ENCODE measurements at regions not wholly inside any gene's neighbourhood (a gene's known extent, or its start where the extent isn't known, plus 50 kb on each side); places are given as distances from the start of the nearest gene placed in this dataset.
"Not testable (repeated sequence)": the region's sequence is repeated elsewhere in the genome, so short reads cannot be mapped to it uniquely, and the experiment has no call there.

- DNase-seq (ENCODE audit: low spot score): no peak
Measured at GRCh38 chr3:178304758-178305467, 231.3 kb upstream of the KCNMB2 start.

DNA sequence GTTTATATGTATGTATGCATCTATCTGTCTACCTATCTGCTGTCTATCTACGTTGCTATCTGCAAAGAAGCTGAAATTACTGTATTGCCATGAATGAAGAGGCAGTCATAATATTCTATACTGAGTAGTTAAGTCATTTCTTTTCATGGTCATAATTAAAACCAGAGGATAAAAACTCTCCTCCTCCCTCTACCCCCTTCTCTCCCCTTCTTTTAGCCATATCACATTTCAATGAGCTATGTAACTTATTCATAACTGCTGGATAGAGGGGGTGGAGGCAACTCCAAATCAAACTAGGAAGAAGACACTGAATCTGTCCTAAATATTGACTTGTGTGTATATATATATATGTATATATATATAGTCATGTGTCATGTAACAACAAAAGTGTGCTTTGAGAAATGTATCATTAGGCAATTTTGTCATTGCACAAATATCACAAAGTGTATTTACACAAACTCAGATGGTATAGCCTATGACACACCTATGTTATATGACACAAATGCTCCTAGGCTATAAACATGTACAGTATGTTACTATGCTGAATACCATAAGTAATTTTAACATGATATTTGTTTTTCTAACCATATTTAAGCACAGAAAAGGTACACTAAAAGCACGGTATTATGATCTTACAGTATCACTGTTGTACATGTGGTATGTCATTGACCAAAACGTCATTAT lies 229.7 kb upstream of the KCNMB2 start:
- no peak for DNase-seq (ENCODE audit: low spot score)

DNA sequence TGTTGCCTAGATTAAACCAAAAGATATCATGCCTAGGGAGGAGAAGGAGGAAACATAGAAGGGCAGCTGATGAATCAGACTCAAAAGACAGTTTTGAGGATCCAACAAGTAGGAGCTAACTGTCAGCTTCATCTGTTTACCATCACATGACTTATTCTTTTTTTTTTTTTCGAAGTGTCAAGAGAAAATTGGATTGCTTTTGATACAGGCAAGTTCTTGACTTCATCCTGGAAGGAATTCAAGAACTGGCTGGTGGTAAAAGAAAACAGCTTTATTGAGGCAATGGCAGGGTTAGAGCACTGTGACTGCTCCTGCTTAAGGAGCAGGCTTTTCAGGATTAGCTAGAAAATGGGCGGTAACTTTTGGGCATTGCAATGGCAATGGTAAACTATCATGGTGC lies 227.5 kb upstream of the KCNMB2 start:
- no peak for DNase-seq (ENCODE audit: low spot score)

GRCh38 chr3:178310949-178311348 lies 225.3 kb upstream of the KCNMB2 start:
- DNase-seq (ENCODE audit: low spot score): no peak

GRCh38 chr3:178313716-178314115 lies 222.5 kb upstream of the KCNMB2 start:
- DNase-seq (ENCODE audit: low spot score): no peak

- DNase-seq (ENCODE audit: low spot score): no peak
Measured at GRCh38 chr3:178318340-178318739, 217.9 kb upstream of the KCNMB2 start.

DNA sequence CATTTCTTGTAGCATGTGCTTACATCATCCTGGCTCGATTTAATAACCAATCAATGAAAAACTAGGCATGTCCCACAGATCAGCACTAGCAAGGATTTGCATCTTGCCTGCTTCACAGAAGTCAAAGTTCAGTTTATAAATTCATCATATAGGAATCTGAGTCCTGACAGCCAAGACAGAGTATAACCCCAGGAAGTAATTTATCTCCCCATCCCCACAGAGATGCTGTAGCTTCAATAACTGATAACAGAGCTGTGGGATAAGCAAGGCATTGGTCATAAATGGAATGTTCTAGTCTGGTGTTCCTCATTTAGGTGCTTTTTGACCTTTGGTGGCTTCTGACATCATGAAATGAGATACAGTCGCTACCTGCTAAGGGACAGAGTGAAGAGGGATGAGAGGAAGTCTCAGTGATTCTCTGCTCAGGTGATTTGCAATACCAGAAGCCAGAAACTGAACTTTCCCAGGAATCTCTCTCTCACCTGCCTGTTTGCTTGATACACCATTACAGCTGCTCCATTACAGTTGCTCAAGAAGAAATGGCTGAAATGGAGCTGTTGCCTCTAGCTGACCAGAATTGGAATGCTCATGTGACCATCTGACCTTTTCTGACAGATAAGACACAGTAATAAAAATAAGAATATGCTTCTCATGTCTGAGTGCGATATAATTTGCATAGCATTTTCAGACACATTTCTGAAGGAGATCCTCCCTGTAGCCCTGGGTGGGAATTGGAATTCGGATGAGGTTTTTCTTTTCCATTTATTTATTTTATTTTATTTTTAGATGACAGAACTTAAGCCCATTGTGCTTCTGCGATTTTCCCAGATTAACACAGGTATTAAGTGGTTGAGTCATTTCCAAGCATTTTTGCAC lies 217.1 kb upstream of the KCNMB2 start:
- DNase-seq (ENCODE audit: low spot score): no peak

DNA sequence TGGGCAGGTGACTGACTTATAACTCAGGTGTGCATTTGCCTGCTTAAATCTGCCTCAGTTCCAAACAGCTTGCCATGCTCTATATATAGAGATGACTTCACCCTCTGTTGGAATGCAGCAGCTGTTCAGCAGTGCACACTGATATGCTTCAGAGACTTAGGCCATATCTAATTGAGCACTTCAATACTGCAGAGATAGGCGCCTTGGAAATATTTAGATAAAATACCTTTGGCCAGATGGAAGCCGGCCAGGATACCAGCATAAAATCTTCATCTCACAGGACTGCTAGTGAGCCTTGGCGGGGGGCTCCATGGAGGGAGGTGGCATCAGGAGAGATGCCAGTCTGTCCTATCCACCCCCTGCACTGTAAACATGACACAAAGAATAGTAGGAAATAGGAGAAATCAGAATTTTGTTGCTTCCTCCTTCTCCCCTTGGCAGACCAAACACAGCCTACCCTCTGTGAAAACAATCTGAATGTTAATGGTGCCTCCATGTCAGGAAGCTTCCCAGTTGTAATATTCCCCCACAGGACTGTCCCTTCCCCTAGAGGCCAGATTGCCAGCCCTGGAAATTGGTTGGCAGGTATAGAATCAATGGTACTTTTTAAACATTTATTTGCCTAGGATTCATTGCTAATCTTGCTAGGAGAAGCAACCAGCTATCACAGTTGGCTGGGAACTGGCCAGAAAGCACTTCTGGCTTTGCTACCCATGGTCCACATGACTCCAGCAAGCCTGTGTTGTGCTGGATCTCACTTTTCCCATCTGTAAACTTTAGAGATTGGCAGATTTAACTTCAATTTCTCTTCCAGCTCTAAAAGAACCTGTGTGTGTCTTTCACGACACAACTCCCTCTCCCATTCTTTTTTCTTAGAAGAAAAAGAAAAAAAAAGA lies 215.5 kb upstream of the KCNMB2 start:
- DNase-seq (ENCODE audit: low spot score): peak; percentile 7

DNA sequence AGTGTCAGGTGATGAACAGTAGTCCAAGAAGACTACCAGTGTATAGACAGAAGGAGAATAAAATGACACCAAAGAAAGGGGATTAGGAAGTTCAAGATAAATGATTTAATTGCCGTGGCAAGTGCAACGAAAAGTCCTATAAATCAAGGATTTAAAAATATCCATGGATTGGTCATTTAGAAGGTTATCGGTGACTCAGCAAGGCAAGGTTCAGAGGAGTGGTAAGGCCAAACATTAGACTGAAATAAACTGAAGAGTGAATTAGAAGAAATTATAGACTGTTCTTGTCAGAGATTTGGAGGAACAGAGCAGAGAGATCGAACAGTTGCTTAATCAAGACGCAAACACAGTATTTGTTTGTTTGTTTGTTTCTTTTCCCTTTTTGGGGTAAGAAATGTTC lies 211.9 kb upstream of the KCNMB2 start:
- DNase-seq (ENCODE audit: low spot score): no peak

DNA sequence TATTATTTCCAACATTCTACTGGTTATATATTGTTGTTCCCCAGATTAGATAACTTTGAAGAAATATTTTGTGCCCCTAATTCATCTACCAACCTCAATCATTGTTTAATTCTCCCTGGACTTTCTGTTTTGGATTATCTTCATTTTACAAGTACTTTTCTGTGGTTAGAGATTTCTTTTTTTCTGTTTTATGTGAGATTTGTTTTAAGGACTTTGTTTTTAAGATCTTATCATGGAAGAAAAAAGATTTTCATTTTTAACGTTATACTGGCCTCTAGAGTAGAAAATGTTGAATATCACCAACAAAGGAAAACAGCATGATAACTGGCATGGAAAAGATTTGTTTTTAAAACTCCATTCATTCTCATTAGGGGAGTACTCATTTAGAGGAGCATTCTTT lies 210.9 kb upstream of the KCNMB2 start:
- DNase-seq (ENCODE audit: low spot score): no peak

- DNase-seq (ENCODE audit: low spot score): no peak
Measured at GRCh38 chr3:178329936-178330335, 206.3 kb upstream of the KCNMB2 start.

DNA sequence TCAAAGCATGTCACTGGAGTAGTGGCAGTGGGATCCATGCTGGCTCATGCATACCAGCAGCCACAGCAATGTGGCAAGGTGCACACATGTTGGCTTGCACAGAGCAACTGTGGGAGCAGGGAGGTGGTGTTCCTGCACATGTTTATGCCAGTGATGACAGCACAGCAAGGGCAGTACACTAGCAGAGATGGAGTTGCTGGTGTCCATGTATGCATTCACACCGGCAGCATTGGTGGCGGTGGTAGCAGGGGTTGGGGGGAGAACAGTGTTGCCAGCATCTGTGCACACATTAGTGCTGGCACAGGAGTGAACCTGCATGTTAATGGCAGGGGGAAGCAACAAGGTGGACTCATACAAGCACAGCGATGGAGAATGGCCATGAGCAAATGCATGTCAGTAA lies 202.0 kb upstream of the KCNMB2 start:
- DNase-seq (ENCODE audit: low spot score): no peak

DNA sequence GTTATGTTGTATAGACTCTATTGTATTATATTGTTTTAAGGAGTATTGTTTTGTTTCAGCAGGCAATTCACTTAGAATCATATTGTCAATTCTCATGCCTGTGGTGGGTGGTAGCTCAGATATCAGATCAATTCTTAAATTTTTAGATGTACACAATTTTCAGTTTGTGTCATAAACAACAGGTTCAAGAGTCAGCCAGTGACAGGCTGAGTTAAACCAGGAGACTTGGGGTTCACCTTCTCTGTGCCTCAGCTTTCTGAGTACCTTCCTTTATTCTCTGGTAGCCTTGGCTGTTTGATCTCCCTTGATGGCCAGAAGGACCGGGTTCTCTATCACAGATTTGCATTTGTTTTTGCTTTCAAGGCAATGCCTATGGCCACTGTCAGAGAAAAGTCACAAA lies 199.9 kb upstream of the KCNMB2 start:
- no peak for DNase-seq (ENCODE audit: low spot score)

DNA sequence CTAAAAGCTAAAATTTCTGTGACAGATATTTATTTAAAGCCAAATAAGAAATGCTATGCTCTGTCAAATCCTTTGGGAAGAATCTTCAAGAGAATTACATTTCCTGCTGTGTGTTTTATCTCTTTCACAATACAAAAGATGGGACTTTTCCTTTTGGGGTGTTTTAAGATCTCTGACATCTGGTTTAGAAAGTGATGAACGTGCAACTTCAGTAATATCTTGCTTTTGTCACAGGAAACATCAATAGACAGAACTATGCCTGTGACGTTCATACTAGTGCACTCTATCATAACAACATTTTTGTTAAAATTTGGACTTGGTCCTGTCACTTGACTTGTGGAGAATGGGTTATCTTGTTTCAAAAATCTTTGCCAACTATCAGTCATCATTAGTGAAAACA lies 195.7 kb upstream of the KCNMB2 start:
- DNase-seq (ENCODE audit: low spot score): no peak

DNA sequence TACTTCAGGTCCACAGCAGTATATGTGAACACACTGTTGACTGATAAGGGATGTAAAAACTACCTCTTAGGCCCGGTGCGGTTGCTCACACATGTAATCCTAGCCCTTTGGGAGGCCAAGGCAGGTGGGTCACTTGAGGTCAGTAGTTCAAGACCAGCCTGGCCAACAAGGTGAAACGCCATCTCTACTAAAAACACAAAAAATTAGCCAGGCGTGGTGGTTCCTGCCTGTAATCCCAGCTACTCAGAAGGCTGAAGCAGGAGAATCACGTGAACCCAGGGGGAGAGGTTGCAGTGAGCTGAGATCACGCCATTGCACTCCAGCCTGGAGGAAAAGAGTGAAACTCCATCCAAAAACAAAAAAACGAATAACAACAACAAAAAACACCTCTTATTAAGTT lies 194.6 kb upstream of the KCNMB2 start:
- no peak for DNase-seq (ENCODE audit: low spot score)

GRCh38 chr3:178342111-178342510 lies 194.1 kb upstream of the KCNMB2 start:
- DNase-seq (ENCODE audit: low spot score): no peak

GRCh38 chr3:178343433-178344038 lies 192.7 kb upstream of the KCNMB2 start:
- DNase-seq (ENCODE audit: low spot score): no peak

DNA sequence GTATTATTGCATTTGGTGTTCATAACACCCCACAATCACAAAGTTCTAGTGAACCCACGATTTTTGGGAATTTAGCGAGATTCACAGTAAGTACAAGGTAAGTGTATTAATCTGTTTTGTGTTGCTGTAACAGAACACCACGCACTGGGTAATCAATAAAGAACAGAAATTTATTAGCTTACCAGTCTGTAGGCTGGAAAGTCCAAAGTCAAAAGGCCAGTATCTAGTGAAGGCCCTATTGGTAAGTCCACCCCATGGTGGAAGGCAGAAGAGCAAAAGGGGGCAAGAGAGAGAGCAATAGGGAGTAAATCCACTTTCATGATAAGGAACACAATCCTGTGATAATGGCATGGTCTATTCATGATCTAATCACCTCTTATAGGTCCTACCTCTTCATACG lies 190.3 kb upstream of the KCNMB2 start:
- DNase-seq (ENCODE audit: low spot score): no peak

GRCh38 chr3:178348561-178349217 lies 187.5 kb upstream of the KCNMB2 start:
- not testable (repeated sequence) for DNase-seq (ENCODE audit: low spot score)

DNA sequence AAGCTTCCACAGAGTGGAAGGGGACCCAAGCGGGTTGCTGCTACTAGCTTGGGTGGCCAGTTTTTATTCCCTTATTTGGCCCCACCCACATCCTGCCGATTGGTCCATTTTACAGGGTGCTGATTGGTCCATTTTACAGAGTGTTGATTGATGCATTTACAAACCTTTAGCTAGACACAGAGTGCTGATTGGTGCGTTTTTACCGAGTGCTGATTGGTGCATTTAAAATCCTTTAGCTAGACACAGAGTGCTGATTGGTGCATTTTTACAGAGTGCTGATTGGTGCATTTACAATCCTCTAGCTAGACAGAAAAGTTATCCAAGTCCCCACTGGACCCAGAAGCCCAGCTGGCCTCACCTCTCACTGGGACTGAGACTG lies 187.0 kb upstream of the KCNMB2 start:
- DNase-seq (ENCODE audit: low spot score): peak; percentile 10

- no peak for DNase-seq (ENCODE audit: low spot score)
Measured at GRCh38 chr3:178350763-178351162, 185.5 kb upstream of the KCNMB2 start.

Data from NAMALWA (cell line).